CD14-positive monocyte (primary cell): ENCODE measurements at regions not wholly inside any gene's neighbourhood (a gene's known extent, or its start where the extent isn't known, plus 50 kb on each side); places are given as distances from the start of the nearest gene placed in this dataset.

ENCODE experiments used
- DNase-seq, 3 donors: peaks; one replicate each; pipeline ENCODE4 v3.0.0-alpha.2; 2011 to 2022
- H2AFZ ChIP-seq: 2 replicates; pipeline ENCODE4 v1.6.0; 2012; ENCODE audit warnings: mild to moderate bottlenecking, low read depth, low read length, inconsistent platforms; ENCODE audit not compliant: insufficient read depth, poor library complexity, severe bottlenecking
- H3K27ac ChIP-seq, 2 donors: 1 replicate in 1 of 2; 2 replicates in 1 of 2; pipeline ENCODE4 v1.5.1; 2012 to 2013; ENCODE audit warnings: low read length in 2 of 2, control low read depth in 1 of 2, inconsistent platforms in 1 of 2, low read depth in 1 of 2, mild to moderate bottlenecking in 1 of 2
- H3K27me3 ChIP-seq, 2 donors: one replicate each; pipeline versions ENCODE4 v1.6.0 to v1.6.1; 2011 to 2013; ENCODE audit warnings: low read length in 2 of 2; ENCODE audit not compliant: control insufficient read depth in 2 of 2, insufficient read depth in 2 of 2
- H3K36me3 ChIP-seq, 2 donors: replicated peaks in 1 of 2; 1 replicate in 1 of 2; 2 replicates in 1 of 2; pipeline versions ENCODE4 v1.5.1 to v1.6.1; 2012 to 2013; ENCODE audit warnings: low read length in 2 of 2, control low read depth in 1 of 2, inconsistent platforms in 1 of 2, mild to moderate bottlenecking in 1 of 2; ENCODE audit not compliant: insufficient read depth in 2 of 2, control insufficient read depth in 1 of 2
- H3K4me1 ChIP-seq, 2 donors: 1 replicate in 1 of 2; 2 replicates in 1 of 2; pipeline versions ENCODE4 v1.5.1 to v1.6.1; 2012 to 2013; ENCODE audit warnings: low read length in 2 of 2, control low read depth in 1 of 2, inconsistent platforms in 1 of 2, mild to moderate bottlenecking in 1 of 2, moderate library complexity in 1 of 2; ENCODE audit not compliant: insufficient read depth in 2 of 2, control insufficient read depth in 1 of 2
- H3K4me2 ChIP-seq: replicated peaks from 2 replicates; pipeline ENCODE3; 2012; ENCODE audit warnings: low read length, moderate library complexity, mild to moderate bottlenecking; ENCODE audit not compliant: poor library complexity, severe bottlenecking; ENCODE audit errors: extremely low read depth
- H3K4me3 ChIP-seq, 3 experiments: fragments of 200-600 bp in 1 of 3; sonication (generic) in 1 of 3; replicated peaks in 1 of 3; 1 replicate in 2 of 3; 2 replicates in 1 of 3; pipeline ENCODE4 v1.5.1; 2011 to 2013; ENCODE audit warnings: low read length in 3 of 3, mild to moderate bottlenecking in 3 of 3, control low read depth in 2 of 3, low read depth in 2 of 3, inconsistent platforms in 1 of 3, moderate library complexity in 1 of 3
- H3K79me2 ChIP-seq: 2 replicates; pipeline ENCODE4 v1.6.0; 2012; ENCODE audit warnings: mild to moderate bottlenecking, control low read depth, inconsistent platforms, low read length, moderate library complexity; ENCODE audit not compliant: insufficient read depth
- H3K9ac ChIP-seq: 2 replicates; pipeline ENCODE4 v1.6.0; 2017; ENCODE audit warnings: low read length, mild to moderate bottlenecking; ENCODE audit not compliant: insufficient read depth, poor library complexity, severe bottlenecking
- H3K9me3 ChIP-seq, 2 donors: replicated peaks in 1 of 2; 1 replicate in 1 of 2; 2 replicates in 1 of 2; pipeline versions ENCODE4 v1.5.1 to v1.6.1; 2012 to 2013; ENCODE audit warnings: low read length in 2 of 2, control low read depth in 1 of 2; ENCODE audit not compliant: control insufficient read depth in 1 of 2, insufficient read depth in 1 of 2
- H4K20me1 ChIP-seq: 2 replicates; pipeline ENCODE4 v1.6.0; 2012; ENCODE audit warnings: mild to moderate bottlenecking, low read length, control low read depth, moderate library complexity; ENCODE audit not compliant: insufficient read depth
- H3K27ac Mint-ChIP-seq, 7 donors: one replicate each; pipeline ENCODE4 v1.8.0; 2020; ENCODE audit warnings: mild to moderate bottlenecking in 7 of 7, mixed read lengths in 7 of 7, moderate library complexity in 6 of 7, inconsistent platforms in 2 of 7
- H3K27me3 Mint-ChIP-seq, 3 donors: one replicate each; pipeline ENCODE4 v1.8.0; 2021 to 2022; ENCODE audit warnings: low read depth in 3 of 3, mild to moderate bottlenecking in 3 of 3, mixed read lengths in 3 of 3, moderate library complexity in 3 of 3, inconsistent platforms in 1 of 3
- H3K36me3 Mint-ChIP-seq, 2 donors: one replicate each; pipeline ENCODE4 v1.8.0; 2020; ENCODE audit warnings: mixed read lengths in 2 of 2, inconsistent platforms in 1 of 2, mild to moderate bottlenecking in 1 of 2
- H3K4me1 Mint-ChIP-seq: one replicate; pipeline ENCODE4 v1.8.0; 2020; ENCODE audit warnings: mild to moderate bottlenecking, mixed read lengths
- H3K4me3 Mint-ChIP-seq, 2 donors: one replicate each; pipeline ENCODE4 v1.8.0; 2020; ENCODE audit warnings: mild to moderate bottlenecking in 2 of 2, mixed read lengths in 2 of 2, moderate library complexity in 1 of 2
- H3K9me3 Mint-ChIP-seq, 7 donors: one replicate each; pipeline ENCODE4 v1.8.0; 2020 to 2022; ENCODE audit warnings: mixed read lengths in 7 of 7, mild to moderate bottlenecking in 6 of 7, moderate library complexity in 6 of 7, inconsistent platforms in 2 of 7
- WGBS: methylation state at CpG from one replicate; pipeline ENCODE4 v1.1.5; 2013; ENCODE audit warnings: missing lambda C conversion rate; ENCODE audit not compliant: insufficient coverage; 5-methylcytosine and 5-hydroxymethylcytosine counted together
- intact Hi-C, 2 donors: fragments of 100-400 bp; cut with micrococcal nuclease; formaldehyde crosslinking; loops; one replicate each; pipeline versions ENCODE4 v1.15.0 to v1.15.1; 2023
- TF ChIP-seq, protein P1 (sequence below): fragments of 200-600 bp; IDR thresholded peaks from one replicate; pipeline ENCODE4 v1.8.0; 2022; ENCODE audit warnings: antibody characterized with exemption, mild to moderate bottlenecking

DNA sequence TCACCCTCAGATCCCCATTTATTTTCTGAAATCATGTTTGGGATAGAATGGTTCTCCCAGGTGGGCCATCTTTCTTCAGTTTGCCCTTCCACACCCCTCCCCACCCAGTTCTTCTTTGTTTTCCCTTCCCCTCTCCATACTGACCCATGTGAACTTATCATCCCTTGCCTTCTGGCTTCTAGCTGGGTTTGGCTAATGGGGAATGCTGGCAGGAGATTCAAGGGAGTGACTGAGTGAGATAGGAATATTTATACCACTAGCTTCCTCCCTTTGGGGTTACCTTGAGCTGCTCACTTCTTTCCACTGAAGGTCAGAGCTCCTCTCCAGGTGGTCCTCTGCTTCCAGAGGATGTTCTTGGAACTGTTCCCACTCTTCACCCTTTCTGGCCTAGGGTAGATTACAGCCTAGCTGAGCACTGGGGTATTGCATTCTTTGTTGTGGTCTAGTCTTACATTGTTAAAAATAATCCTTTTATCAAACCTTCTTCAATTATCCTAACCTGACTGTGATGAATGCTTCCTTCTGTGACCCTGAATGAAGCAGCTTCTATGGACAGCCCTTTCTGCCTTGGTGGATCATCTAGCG lies 88.3 kb upstream of the ATP2B1 start:
- Histone ChIP-seq H4K20me1 (no peaks in the 10 kb centered on the region), H3K27me3 (no peaks in the 10 kb centered on the region), H3K4me1 (peaks cover 4 to 9% of the 10 kb centered on the region in 2 donors), H3K4me2 (no peak overlapping the region), H3K79me2 (no peaks in the 10 kb centered on the region), H3K9ac (no peak overlapping the region), H3K9me3 (no peaks in the 10 kb centered on the region), H3K27ac (no peak overlapping the region), H3K4me3 (no peak overlapping the region), H3K36me3 (no peaks in the 10 kb centered on the region), H2AFZ (no peak overlapping the region)
- H3K27me3 Mint-ChIP-seq: no peaks in the 10 kb centered on the region
- no CpG with 5 or more reads among the region's 1 CpG for WGBS
- H3K27ac Mint-ChIP-seq: peak overlapping the region in 1 of 7 donors; percentile 45
- peaks cover 0 to 5% (median 0%) of the 10 kb centered on the region in 7 donors for H3K9me3 Mint-ChIP-seq
- TF ChIP-seq, protein P1, sequence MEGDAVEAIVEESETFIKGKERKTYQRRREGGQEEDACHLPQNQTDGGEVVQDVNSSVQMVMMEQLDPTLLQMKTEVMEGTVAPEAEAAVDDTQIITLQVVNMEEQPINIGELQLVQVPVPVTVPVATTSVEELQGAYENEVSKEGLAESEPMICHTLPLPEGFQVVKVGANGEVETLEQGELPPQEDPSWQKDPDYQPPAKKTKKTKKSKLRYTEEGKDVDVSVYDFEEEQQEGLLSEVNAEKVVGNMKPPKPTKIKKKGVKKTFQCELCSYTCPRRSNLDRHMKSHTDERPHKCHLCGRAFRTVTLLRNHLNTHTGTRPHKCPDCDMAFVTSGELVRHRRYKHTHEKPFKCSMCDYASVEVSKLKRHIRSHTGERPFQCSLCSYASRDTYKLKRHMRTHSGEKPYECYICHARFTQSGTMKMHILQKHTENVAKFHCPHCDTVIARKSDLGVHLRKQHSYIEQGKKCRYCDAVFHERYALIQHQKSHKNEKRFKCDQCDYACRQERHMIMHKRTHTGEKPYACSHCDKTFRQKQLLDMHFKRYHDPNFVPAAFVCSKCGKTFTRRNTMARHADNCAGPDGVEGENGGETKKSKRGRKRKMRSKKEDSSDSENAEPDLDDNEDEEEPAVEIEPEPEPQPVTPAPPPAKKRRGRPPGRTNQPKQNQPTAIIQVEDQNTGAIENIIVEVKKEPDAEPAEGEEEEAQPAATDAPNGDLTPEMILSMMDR: no peak
- intact Hi-C loops: loop anchor here in 1 of 2 donors (10.0 kb wide), 1 partner anchor 58 kb away; no protein-coding TSS in a partner anchor
- peaks cover 15% of the 10 kb centered on the region for H3K4me1 Mint-ChIP-seq
- peaks cover 0 to 2% of the 10 kb centered on the region in 2 donors for H3K36me3 Mint-ChIP-seq
- H3K4me3 Mint-ChIP-seq: peak overlapping the region in 1 of 2 donors; percentile 31
- no peak for DNase-seq

GRCh38 chr12:89793946-89794345 lies 85.3 kb upstream of the ATP2B1 start:
- Histone ChIP-seq H3K27ac (no peak overlapping the region), H4K20me1 (no peaks in the 10 kb centered on the region), H3K36me3 (no peaks in the 10 kb centered on the region), H3K9me3 (no peaks in the 10 kb centered on the region), H3K4me3 (no peak overlapping the region), H2AFZ (no peak overlapping the region), H3K27me3 (no peaks in the 10 kb centered on the region), H3K9ac (no peak overlapping the region), H3K4me1 (peaks cover 21 to 25% of the 10 kb centered on the region in 2 donors), H3K4me2 (no peak overlapping the region), H3K79me2 (no peaks in the 10 kb centered on the region)
- no peak for DNase-seq
- H3K9me3 Mint-ChIP-seq: peaks cover 0 to 5% (median 0%) of the 10 kb centered on the region in 7 donors
- no peak overlapping the region for H3K4me3 Mint-ChIP-seq
- intact Hi-C loops: loop anchor here in 1 of 2 donors (10.0 kb wide), 1 partner anchor 61 kb away; no protein-coding TSS in a partner anchor
- H3K4me1 Mint-ChIP-seq: peaks cover 21% of the 10 kb centered on the region
- peaks cover 0 to 2% of the 10 kb centered on the region in 2 donors for H3K36me3 Mint-ChIP-seq
- H3K27me3 Mint-ChIP-seq: no peaks in the 10 kb centered on the region
- peak overlapping the region in 1 of 7 donors; percentile 4 for H3K27ac Mint-ChIP-seq
- TF ChIP-seq, protein P1: no peak
